ENCODE measurements at regions not wholly inside any gene's neighbourhood (a gene's known extent, or its start where the extent isn't known, plus 50 kb on each side); places are given as distances from the start of the nearest gene placed in this dataset.

DNA sequence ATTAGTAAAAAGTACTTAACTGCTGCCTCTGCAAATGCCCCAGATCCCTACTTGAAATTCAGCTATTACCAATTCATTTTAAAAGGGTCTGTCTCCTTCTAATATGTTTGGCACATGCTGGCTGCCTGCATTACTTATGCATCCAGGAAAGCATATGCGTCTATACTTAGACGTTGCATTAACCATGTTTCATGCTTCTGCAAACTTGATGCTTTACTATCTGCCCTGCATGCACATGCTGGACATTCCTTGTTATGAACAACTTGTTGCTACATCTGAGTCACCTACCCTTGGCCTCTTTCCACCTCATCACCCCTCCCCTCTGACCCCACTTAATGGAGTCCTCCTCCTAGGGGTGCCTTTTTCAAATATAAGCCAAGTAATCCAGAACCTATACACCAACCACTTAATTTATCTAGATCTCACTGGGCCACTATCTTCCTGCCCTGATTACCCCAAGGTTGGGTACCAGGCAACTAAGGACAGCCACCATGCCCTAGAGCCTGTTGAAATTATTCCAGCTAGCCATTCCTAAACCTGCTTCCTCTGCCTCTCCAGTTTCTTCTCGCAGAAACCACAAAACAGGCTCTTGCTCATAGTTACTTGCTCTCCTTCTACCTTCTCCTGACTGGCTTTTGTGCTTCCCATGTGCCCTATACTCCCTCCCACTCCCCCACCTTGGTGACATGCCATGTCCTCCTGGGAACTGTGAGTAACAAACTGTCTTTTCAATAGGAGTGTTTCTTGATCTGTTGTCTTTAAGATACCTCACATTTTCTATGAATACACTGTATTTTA, 1187.9 kb downstream of the REEP3 start:
- TF ChIP-seq ZNF462 (CRISPR knock-in tag; IDR thresholded peaks at IDR 0.05) (no peak), POLR2AphosphoS5 (IDR thresholded peaks at IDR 0.05; ENCODE audit: low read depth) (no peak), EZH2 (IDR thresholded peaks at IDR 0.05; ENCODE audit: low read depth, unreplicated experiment) (no peak), REST (IDR thresholded peaks at IDR 0.05; ENCODE audit: unreplicated experiment) (no peak)
- TF ChIP-seq, protein P1, sequence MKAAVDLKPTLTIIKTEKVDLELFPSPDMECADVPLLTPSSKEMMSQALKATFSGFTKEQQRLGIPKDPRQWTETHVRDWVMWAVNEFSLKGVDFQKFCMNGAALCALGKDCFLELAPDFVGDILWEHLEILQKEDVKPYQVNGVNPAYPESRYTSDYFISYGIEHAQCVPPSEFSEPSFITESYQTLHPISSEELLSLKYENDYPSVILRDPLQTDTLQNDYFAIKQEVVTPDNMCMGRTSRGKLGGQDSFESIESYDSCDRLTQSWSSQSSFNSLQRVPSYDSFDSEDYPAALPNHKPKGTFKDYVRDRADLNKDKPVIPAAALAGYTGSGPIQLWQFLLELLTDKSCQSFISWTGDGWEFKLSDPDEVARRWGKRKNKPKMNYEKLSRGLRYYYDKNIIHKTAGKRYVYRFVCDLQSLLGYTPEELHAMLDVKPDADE (IDR thresholded peaks at IDR 0.05): no peak
- H3K27me3 ChIP-seq (ENCODE audit: insufficient read depth): no peaks in the 10 kb centered on the region
- DNase-seq (ENCODE audit: low spot score) (no peak), ATAC-seq (no peak)
- H3K27ac ChIP-seq (ENCODE audit: low read depth): no peak overlapping the region
- Mint-ChIP-seq H3K27me3 (ENCODE audit: insufficient read depth, low read depth, poor library complexity) (no peaks in the 10 kb centered on the region), H3K4me3 (no peak overlapping the region), H3K36me3 (ENCODE audit: low read depth) (no peaks in the 10 kb centered on the region), H3K4me1 (peaks cover 15% of the 10 kb centered on the region; the same call in 2 of the 3 replicates), H3K27ac (no peak overlapping the region), H3K9me3 (no peaks in the 10 kb centered on the region)
- H2AFZ ChIP-seq: no peak overlapping the region
- H3K79me2 ChIP-seq (replicated peaks; ENCODE audit: insufficient read depth): no peaks in the 10 kb centered on the region
- no peaks in the 10 kb centered on the region for H3K9me2 ChIP-seq (ENCODE audit: insufficient read depth)
- no peak overlapping the region for H3K4me3 ChIP-seq
- no peaks in the 10 kb centered on the region for H3K36me3 ChIP-seq (ENCODE audit: insufficient read depth)
- H3K4me2 ChIP-seq: no peak overlapping the region
- no peaks in the 10 kb centered on the region for H4K20me1 ChIP-seq (replicated peaks; ENCODE audit: insufficient read depth)
- no peaks in the 10 kb centered on the region for H3F3A ChIP-seq (replicated peaks; ENCODE audit: low read depth)
- peaks cover 5% of the 10 kb centered on the region; the same call in 1 of the 2 replicates for H3K4me1 ChIP-seq (ENCODE audit: insufficient read depth)
